ENCODE measurements at regions not wholly inside any gene's neighbourhood (a gene's known extent, or its start where the extent isn't known, plus 50 kb on each side); places are given as distances from the start of the nearest gene placed in this dataset.

- H3K79me2 ChIP-seq (ENCODE audit: insufficient read depth, low read length): no peaks in the 10 kb centered on the region
- TF ChIP-seq CTCF (conservative IDR thresholded peaks at IDR 0.05; ENCODE audit: low read length): no peak
- H2AFZ ChIP-seq (ENCODE audit: low read length): no peak overlapping the region
- no peaks in the 10 kb centered on the region for H3K4me1 ChIP-seq (ENCODE audit: insufficient read depth, low read length, poor library complexity, severe bottlenecking)
- H3K9me2 ChIP-seq (replicated peaks; ENCODE audit: low read depth, low read length): no peaks in the 10 kb centered on the region
- no peak overlapping the region for H3K4me3 ChIP-seq (ENCODE audit: low read length, poor library complexity, severe bottlenecking)
- H3K36me3 ChIP-seq (ENCODE audit: insufficient read depth, low read length): no peaks in the 10 kb centered on the region
- no peak overlapping the region for H3K9ac ChIP-seq (ENCODE audit: low read depth, low read length, poor library complexity, severe bottlenecking)
- no peaks in the 10 kb centered on the region for H3F3A ChIP-seq (ENCODE audit: low read depth)
- no peaks in the 10 kb centered on the region for H4K20me1 ChIP-seq (ENCODE audit: insufficient read depth, low read length, poor library complexity, severe bottlenecking)
- H3K9me3 ChIP-seq (ENCODE audit: insufficient read depth, low read depth, low read length): no peaks in the 10 kb centered on the region; the same call in 1 of the 2 replicates
- no peaks in the 10 kb centered on the region for H3K27me3 ChIP-seq (ENCODE audit: insufficient read depth, low read length, poor library complexity, severe bottlenecking)
- H3K4me2 ChIP-seq (ENCODE audit: low read depth, low read length, poor library complexity, severe bottlenecking): no peak overlapping the region
Measured at GRCh38 chr2:42886921-42887320, 94.5 kb upstream of the HAAO start.

GRCh38 chr2:42882756-42883155 is 90.4 kb upstream of the HAAO start:
- Histone ChIP-seq H4K20me1 (ENCODE audit: insufficient read depth, low read length, poor library complexity, severe bottlenecking) (no peaks in the 10 kb centered on the region), H3K9me3 (ENCODE audit: insufficient read depth, low read depth, low read length) (no peaks in the 10 kb centered on the region), H3K4me2 (ENCODE audit: low read depth, low read length, poor library complexity, severe bottlenecking) (no peak overlapping the region), H2AFZ (ENCODE audit: low read length) (no peak overlapping the region), H3K9ac (ENCODE audit: low read depth, low read length, poor library complexity, severe bottlenecking) (no peak overlapping the region), H3K79me2 (ENCODE audit: insufficient read depth, low read length) (no peaks in the 10 kb centered on the region), H3K27me3 (ENCODE audit: insufficient read depth, low read length, poor library complexity, severe bottlenecking) (no peaks in the 10 kb centered on the region), H3K9me2 (replicated peaks; ENCODE audit: low read depth, low read length) (no peaks in the 10 kb centered on the region), H3K4me3 (ENCODE audit: low read length, poor library complexity, severe bottlenecking) (no peak overlapping the region), H3K36me3 (ENCODE audit: insufficient read depth, low read length) (no peaks in the 10 kb centered on the region), H3F3A (ENCODE audit: low read depth) (no peaks in the 10 kb centered on the region), H3K4me1 (ENCODE audit: insufficient read depth, low read length, poor library complexity, severe bottlenecking) (no peaks in the 10 kb centered on the region)
- TF ChIP-seq CTCF (conservative IDR thresholded peaks at IDR 0.05; ENCODE audit: low read length) (no peak), EZH2phosphoT487 (IDR thresholded peaks at IDR 0.05; ENCODE audit: borderline replicate concordance) (no peak)

GRCh38 chr2:42881732-42882131 is 89.3 kb upstream of the HAAO start:
- H3K9me2 ChIP-seq (replicated peaks; ENCODE audit: low read depth, low read length): no peaks in the 10 kb centered on the region
- H3K79me2 ChIP-seq (ENCODE audit: insufficient read depth, low read length): no peaks in the 10 kb centered on the region
- no peaks in the 10 kb centered on the region for H4K20me1 ChIP-seq (ENCODE audit: insufficient read depth, low read length, poor library complexity, severe bottlenecking)
- H3K9ac ChIP-seq (ENCODE audit: low read depth, low read length, poor library complexity, severe bottlenecking): no peak overlapping the region
- H3K36me3 ChIP-seq (ENCODE audit: insufficient read depth, low read length): no peaks in the 10 kb centered on the region
- H3K27me3 ChIP-seq (ENCODE audit: insufficient read depth, low read length, poor library complexity, severe bottlenecking): no peaks in the 10 kb centered on the region
- no peaks in the 10 kb centered on the region for H3F3A ChIP-seq (ENCODE audit: low read depth)
- no peak overlapping the region for H3K4me2 ChIP-seq (ENCODE audit: low read depth, low read length, poor library complexity, severe bottlenecking)
- H3K4me1 ChIP-seq (ENCODE audit: insufficient read depth, low read length, poor library complexity, severe bottlenecking): no peaks in the 10 kb centered on the region
- no peak for TF ChIP-seq CTCF (conservative IDR thresholded peaks at IDR 0.05; ENCODE audit: low read length)
- no peak for TF ChIP-seq EZH2phosphoT487 (IDR thresholded peaks at IDR 0.05; ENCODE audit: borderline replicate concordance)
- no peak overlapping the region for H3K4me3 ChIP-seq (ENCODE audit: low read length, poor library complexity, severe bottlenecking)
- no peak overlapping the region for H2AFZ ChIP-seq (ENCODE audit: low read length)
- no peaks in the 10 kb centered on the region for H3K9me3 ChIP-seq (ENCODE audit: insufficient read depth, low read depth, low read length)

Data from Loucy (cell line).